Stimulated activated naive B cell treated with anti-CD40 and anti-IgM and Interleukin-4, amounts not matched to agents 10 μg/mL and 1 μg/mL and 100 μg/mL, for 72 hours (primary cell): ENCODE measurements at regions not wholly inside any gene's neighbourhood (a gene's known extent, or its start where the extent isn't known, plus 50 kb on each side); places are given as distances from the start of the nearest gene placed in this dataset.

Experiments used
- ATAC-seq, 2 donors: fragments of 150-1000 bp; cut with Tn5 transposase; replicated peaks; 2 replicates each; pipeline ENCODE4 v1.10.0; 2021; ENCODE audit warnings: moderate library complexity in 1 of 2
- DNase-seq: peaks from one replicate; pipeline ENCODE4 v3.0.0; 2021
- H3K27ac Mint-ChIP-seq: one replicate; pipeline ENCODE4 v1.8.0; 2022; ENCODE audit warnings: mild to moderate bottlenecking, mixed read lengths
- H3K27me3 Mint-ChIP-seq, 2 donors: one replicate each; pipeline ENCODE4 v1.8.0; 2022; ENCODE audit warnings: mixed read lengths in 2 of 2
- H3K36me3 Mint-ChIP-seq, 2 donors: one replicate each; pipeline ENCODE4 v1.8.0; 2022; ENCODE audit warnings: mixed read lengths in 2 of 2, mild to moderate bottlenecking in 1 of 2
- H3K4me1 Mint-ChIP-seq, 2 donors: one replicate each; pipeline ENCODE4 v1.8.0; 2022; ENCODE audit warnings: mixed read lengths in 2 of 2, mild to moderate bottlenecking in 1 of 2
- H3K4me3 Mint-ChIP-seq, 2 donors: one replicate each; pipeline ENCODE4 v1.8.0; 2022; ENCODE audit warnings: mild to moderate bottlenecking in 2 of 2, mixed read lengths in 2 of 2, moderate library complexity in 1 of 2
- H3K9me3 Mint-ChIP-seq, 2 donors: one replicate each; pipeline ENCODE4 v1.8.0; 2022; ENCODE audit warnings: mixed read lengths in 2 of 2, mild to moderate bottlenecking in 1 of 2

DNA sequence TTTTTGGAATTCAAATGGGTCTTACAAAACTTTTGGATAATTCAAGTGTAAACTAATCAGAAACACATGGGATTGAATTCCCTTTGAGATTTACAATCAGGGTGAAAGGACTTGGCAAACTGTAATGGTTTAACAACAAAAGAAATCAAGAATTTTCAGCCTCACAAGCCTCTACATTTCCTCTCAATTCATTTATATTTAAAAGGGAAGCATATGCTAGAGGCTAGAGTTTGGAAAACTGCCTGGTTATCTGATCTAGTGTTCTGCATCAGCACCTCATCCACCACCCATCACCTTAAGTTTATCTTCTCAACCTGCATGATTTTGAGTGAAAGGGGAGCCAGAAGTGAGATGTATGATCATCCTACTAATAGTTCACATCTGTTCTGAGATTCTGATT is 120.7 kb downstream of the TES start:
- no peak overlapping the region for H3K27ac Mint-ChIP-seq
- no peaks in the 10 kb centered on the region for H3K36me3 Mint-ChIP-seq
- DNase-seq (no peak), ATAC-seq (no peak)
- no peak overlapping the region for H3K4me3 Mint-ChIP-seq
- H3K27me3 Mint-ChIP-seq = no peaks in the 10 kb centered on the region
- H3K4me1 Mint-ChIP-seq = no peaks in the 10 kb centered on the region
- H3K9me3 Mint-ChIP-seq = no peaks in the 10 kb centered on the region

DNA sequence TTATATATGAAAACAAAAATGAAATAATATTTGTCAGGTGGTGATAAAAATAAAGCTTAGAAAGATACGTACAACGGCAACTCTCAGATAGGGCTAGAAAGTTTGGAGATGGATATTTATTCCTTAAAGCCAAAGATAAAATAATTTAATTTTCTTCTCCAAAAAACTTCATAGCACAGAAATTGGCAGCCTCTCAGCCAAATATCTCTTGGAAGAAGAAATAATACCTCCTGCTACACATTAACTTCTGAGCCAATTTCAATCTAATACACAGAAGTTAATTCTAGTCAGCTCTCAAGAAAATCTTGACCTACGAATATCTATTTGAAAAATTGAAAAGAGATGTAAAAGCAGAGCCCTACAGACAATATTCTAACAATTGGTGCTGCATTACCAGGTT is 122.4 kb downstream of the TES start:
- H3K4me3 Mint-ChIP-seq = no peak overlapping the region
- ATAC-seq = no peak
- no peaks in the 10 kb centered on the region for H3K9me3 Mint-ChIP-seq
- H3K4me1 Mint-ChIP-seq = no peaks in the 10 kb centered on the region
- DNase-seq = no peak
- no peaks in the 10 kb centered on the region for H3K27me3 Mint-ChIP-seq
- H3K36me3 Mint-ChIP-seq = no peaks in the 10 kb centered on the region
- no peak overlapping the region for H3K27ac Mint-ChIP-seq

DNA sequence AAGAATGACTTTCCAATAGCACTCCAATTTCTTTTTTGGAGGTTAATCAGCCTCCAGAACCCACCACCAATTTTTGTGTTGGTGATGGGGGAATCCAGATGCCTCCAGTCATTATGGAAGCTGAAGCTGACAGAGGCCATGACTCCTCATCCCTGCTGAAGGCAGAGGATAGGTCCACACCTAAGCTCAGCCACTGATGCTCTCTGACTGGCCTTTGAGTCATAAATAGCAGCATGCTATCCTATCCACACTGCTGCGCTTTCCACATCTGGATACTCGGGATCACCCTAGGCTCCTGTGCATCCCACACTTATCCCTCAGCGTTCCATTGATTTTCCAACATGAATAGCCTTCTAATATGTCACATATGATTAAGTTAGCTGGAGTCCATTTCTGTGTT is 124.2 kb downstream of the TES start:
- Mint-ChIP-seq H3K27ac (no peak overlapping the region), H3K9me3 (no peaks in the 10 kb centered on the region), H3K27me3 (no peaks in the 10 kb centered on the region), H3K4me3 (no peak overlapping the region), H3K36me3 (no peaks in the 10 kb centered on the region), H3K4me1 (no peaks in the 10 kb centered on the region)
- ATAC-seq (no peak), DNase-seq (no peak)

DNA sequence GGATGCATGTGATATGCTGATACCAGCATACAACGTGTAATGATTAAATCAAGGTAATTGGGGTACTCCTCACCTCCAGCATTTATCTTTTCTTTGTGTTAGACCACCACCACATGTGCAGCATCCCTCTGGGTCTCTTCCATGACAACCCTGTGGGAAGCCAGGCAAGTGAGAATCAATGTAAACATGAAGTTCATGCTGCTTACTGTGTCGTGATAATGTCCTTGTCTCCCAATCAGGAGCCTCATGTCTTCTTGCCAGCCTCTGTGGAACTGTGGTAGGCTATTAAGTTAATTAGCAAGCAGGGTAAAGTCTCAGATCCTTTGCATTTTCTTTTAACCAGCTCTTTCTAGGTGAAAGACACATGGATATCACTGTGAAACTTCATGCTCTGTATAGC is 126.7 kb downstream of the TES start:
- H3K27ac Mint-ChIP-seq = no peak overlapping the region
- H3K36me3 Mint-ChIP-seq = no peaks in the 10 kb centered on the region
- no peak for ATAC-seq
- DNase-seq = no peak
- no peaks in the 10 kb centered on the region for H3K9me3 Mint-ChIP-seq
- H3K4me1 Mint-ChIP-seq = peaks cover 0 to 4% of the 10 kb centered on the region in 2 donors
- H3K27me3 Mint-ChIP-seq = no peaks in the 10 kb centered on the region
- no peak overlapping the region for H3K4me3 Mint-ChIP-seq

DNA sequence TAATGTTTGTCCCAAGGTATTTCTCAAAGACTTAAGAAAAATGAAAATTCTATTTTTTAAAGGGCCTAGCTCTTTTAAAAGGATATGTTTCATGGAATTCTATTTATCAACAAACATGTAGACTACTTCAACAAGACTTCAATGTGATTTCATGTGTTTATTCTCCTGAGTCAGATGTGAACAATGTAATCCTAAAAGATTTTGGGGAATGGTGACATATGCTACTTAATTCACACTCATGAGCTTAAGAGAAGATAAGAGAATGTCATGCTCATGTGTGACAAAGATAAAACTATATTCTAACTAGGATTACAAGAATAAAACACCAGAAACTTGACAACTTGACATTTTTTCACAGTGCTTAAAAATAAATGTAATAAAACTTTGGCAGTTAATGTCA is 127.5 kb downstream of the TES start:
- no peaks in the 10 kb centered on the region for H3K9me3 Mint-ChIP-seq
- peaks cover 0 to 4% of the 10 kb centered on the region in 2 donors for H3K4me1 Mint-ChIP-seq
- DNase-seq (no peak), ATAC-seq (no peak)
- H3K4me3 Mint-ChIP-seq = no peak overlapping the region
- H3K27me3 Mint-ChIP-seq = no peaks in the 10 kb centered on the region
- H3K36me3 Mint-ChIP-seq = no peaks in the 10 kb centered on the region
- no peak overlapping the region for H3K27ac Mint-ChIP-seq

DNA sequence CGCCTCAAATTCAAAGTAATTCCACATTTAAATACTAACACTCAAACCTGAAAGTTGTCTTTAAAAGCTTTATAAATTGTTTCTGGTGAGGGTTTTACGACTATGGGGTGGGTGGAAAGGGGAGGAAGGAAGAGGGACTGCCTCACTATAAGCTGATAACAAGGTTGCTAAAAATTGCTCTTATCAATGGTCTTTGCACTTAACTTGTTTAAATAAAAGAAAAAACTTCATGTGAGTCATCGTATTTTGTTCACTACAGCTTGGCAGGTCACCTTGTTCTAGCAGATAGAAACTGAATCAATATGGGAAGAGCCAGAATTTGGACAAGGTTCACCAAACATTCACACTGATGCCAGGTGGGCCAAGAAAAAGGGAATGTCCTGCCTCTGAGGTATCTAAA is 129.2 kb downstream of the TES start:
- Mint-ChIP-seq H3K4me3 (no peak overlapping the region), H3K9me3 (no peaks in the 10 kb centered on the region), H3K27ac (no peak overlapping the region), H3K36me3 (no peaks in the 10 kb centered on the region), H3K4me1 (peaks cover 0 to 4% of the 10 kb centered on the region in 2 donors), H3K27me3 (no peaks in the 10 kb centered on the region)
- DNase-seq (no peak), ATAC-seq (no peak)

DNA sequence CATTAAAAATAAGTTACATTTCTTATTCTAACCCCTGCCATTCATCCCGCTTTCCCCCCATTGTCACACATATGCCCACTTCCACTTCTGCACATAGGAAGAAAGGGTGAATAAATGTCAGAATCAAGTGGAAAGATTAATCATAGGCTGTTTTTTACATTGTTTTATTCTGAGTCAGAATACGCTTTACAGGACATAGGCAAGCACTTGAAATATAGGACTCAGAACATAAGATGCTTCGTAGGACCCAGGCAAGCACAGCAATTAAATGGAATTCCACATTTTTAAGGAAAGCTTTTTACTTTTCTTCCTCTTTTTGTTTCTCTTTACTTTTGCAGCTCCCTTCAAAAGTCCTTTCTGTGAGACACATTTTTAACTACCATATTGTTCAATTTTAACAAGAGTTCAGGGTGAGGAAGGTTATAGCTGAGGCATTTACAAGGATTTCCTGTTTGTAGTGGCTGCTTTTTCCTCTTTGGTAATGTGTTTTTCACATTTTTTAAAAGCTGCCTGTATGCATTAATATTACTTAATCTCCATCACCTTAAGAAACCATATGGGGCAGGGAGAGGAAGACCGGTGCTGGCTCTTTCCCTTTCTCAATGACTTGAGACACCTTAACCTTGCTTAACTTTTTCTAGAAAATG is 130.0 kb downstream of the TES start:
- H3K4me3 Mint-ChIP-seq = no peak overlapping the region
- no peaks in the 10 kb centered on the region for H3K9me3 Mint-ChIP-seq
- DNase-seq (no peak), ATAC-seq (no peak)
- peaks cover 0 to 4% of the 10 kb centered on the region in 2 donors for H3K4me1 Mint-ChIP-seq
- H3K27me3 Mint-ChIP-seq = no peaks in the 10 kb centered on the region
- no peak overlapping the region for H3K27ac Mint-ChIP-seq
- no peaks in the 10 kb centered on the region for H3K36me3 Mint-ChIP-seq

DNA sequence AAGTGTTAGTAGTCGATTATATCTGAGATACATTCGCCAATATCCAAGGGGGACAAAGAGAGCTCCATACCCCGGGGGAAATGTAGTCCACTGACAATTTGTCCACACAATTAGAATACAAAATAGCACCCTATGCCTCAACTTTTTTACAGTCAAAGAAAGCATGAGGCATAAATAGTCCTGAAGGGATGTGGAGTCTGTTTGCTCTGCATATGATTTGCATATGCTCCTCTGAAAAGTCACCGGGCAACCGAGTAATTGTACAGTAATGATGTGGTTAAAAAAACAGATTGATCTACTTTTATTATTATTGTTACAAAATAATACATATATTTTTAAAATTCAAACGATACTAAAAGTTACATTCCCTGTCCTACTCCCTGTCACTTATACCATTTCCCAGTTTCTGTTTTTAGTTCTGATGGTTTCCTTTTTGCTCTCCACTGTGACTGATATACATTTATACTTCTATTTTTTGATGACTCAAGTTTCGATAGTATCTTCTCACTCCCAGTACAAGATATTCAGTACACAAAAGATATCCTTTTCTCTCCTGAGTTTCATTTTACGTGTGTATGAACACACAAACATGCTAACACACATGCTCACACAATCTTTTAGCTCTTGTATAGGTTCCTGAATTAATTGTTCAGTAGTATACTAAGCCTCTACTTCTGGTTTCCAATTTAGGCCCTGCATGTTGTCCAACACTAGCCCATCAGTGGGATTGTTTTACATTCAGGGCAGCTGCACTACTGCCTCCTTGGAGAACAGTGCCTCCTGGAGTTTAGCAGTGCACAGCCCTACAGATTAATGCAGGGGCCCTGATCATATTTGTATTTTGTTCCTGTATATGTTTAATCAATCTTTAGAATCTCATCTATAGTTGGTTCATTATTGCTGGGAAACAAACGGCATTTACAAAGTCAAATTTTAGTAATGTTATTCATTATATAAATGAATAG is 130.9 kb downstream of the TES start:
- no peak for ATAC-seq
- DNase-seq = no peak
- no peaks in the 10 kb centered on the region for H3K9me3 Mint-ChIP-seq
- peaks cover 0 to 4% of the 10 kb centered on the region in 2 donors for H3K4me1 Mint-ChIP-seq
- H3K27ac Mint-ChIP-seq = no peak overlapping the region
- H3K27me3 Mint-ChIP-seq = no peaks in the 10 kb centered on the region
- H3K36me3 Mint-ChIP-seq = no peaks in the 10 kb centered on the region
- H3K4me3 Mint-ChIP-seq = no peak overlapping the region

DNA sequence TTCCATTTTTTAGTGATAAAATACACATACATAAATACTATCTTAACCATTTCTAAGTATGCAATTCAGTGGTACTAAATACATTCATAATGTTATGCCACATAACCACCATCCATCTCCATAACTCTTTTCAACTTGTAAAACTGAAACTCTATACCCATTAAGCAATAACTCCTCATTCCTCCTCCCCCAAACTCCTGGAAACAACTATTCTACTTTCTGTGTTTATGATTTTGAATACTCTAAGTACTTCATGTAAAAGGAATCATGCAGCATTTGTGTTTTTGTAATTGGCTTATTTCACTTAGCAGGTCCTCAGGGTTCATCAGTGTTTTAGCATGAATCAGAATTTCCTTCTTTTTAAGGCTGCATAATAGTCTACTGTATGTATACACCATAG is 131.8 kb downstream of the TES start:
- Mint-ChIP-seq H3K36me3 (no peaks in the 10 kb centered on the region), H3K27me3 (no peaks in the 10 kb centered on the region), H3K27ac (no peak overlapping the region), H3K9me3 (no peaks in the 10 kb centered on the region), H3K4me3 (no peak overlapping the region), H3K4me1 (peaks cover 0 to 4% of the 10 kb centered on the region in 2 donors)
- DNase-seq (no peak), ATAC-seq (no peak)

DNA sequence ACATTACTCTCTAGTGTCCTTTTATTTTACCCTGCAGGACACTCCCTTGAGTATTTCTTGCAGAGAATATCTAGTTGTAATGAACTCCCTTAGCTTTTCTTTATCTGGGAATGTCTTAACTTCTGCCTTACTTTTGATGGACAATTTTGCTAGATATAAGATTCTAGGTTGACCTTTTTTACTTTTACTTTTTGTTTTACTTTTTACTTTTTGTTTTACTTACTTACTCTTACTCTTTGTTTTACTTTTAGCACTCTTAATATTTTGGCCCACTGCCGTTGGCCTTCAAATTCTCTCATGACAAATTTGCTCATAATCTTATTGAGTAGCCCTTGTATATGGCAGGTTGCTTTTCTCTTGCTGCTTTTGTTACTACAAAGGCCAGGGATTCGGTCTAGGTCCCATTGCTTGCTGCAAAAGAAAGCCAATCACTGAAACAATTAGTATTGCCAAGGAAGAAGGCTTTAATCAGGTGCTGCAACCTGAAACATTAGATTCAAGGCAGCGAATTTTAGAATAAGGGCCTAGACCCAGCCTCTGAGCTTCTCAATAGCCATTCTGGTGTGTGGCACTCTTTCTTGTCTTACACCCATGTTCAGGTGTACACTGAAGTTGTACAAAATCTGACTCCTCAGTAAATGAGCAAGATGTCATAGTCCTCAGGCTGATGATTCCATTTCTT is 137.0 kb downstream of the TES start:
- peaks cover 0 to 7% of the 10 kb centered on the region in 2 donors for H3K27me3 Mint-ChIP-seq
- no peaks in the 10 kb centered on the region for H3K9me3 Mint-ChIP-seq

DNA sequence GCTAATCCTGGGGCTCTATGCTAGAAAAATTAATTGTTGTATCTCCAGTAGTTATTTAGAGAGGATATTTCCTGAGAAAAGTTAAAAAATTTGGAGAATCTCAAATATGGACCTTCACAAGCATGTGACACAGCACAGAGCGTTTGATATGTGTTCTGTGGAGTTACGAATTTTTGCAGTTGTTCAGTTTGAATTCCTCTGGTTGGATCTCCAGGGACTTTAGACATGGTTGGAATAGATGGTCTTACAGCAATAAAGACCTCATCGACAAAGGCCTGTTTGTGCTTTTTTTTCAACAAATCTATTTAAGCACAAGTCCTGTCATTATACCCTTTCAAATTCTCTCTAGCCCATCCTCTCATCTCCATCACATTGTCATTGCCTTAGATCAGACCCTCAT is 138.0 kb downstream of the TES start:
- peaks cover 0 to 7% of the 10 kb centered on the region in 2 donors for H3K27me3 Mint-ChIP-seq
- no peak overlapping the region for H3K27ac Mint-ChIP-seq
- DNase-seq = no peak

More for the DNA sequence above, 137.0 kb downstream of the TES start:
- ATAC-seq (no peak), DNase-seq (no peak)
- H3K4me3 Mint-ChIP-seq = no peak overlapping the region
- H3K4me1 Mint-ChIP-seq = no peaks in the 10 kb centered on the region
- H3K27ac Mint-ChIP-seq = no peak overlapping the region
- H3K36me3 Mint-ChIP-seq = no peaks in the 10 kb centered on the region

DNA sequence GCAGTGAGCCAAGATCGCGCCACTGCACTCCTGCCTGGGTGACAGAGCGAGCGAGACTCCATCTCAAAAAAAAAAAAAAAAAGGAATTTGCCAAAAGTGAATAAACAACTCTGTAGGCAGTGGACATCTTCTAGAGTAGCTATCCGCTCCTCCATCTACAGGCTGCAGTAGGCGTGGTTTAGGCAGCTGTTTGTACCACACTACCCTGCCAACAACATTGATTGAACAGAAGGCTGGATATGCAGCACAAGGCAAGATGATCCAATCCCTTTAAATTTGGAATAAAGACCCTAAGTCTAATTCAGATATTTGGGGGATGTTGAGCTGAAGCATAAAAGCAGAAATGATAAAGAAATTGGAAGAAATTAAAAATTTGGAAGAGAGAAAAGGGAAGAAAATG is 141.6 kb downstream of the TES start:
- Mint-ChIP-seq H3K4me1 (peaks cover 3 to 5% of the 10 kb centered on the region in 2 donors), H3K36me3 (no peaks in the 10 kb centered on the region), H3K4me3 (no peak overlapping the region), H3K27ac (no peak overlapping the region), H3K27me3 (peaks cover 8 to 14% of the 10 kb centered on the region in 2 donors), H3K9me3 (no peaks in the 10 kb centered on the region)
- no peak for DNase-seq
- no peak for ATAC-seq

More for the DNA sequence above, 138.0 kb downstream of the TES start:
- Mint-ChIP-seq H3K36me3 (no peaks in the 10 kb centered on the region), H3K9me3 (no peaks in the 10 kb centered on the region), H3K4me3 (no peak overlapping the region), H3K4me1 (no peaks in the 10 kb centered on the region)
- no peak for ATAC-seq

DNA sequence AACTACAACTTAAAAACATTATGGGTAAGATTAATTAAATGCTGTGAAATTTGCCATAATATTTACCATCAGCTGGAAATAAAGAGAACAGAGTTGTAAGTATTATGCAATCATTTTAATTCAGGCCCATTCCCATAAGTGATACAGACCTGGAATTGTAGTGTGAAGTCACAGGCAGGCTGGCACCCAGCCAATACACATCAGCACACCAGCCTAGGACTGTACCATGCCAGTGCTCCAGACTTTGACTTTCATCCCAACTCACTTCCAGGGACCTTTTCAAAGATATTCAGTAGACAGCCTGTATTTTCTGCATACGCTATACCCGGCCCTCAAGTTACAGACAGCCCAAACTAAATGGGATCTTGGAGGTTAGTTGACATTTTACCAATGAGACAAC is 143.3 kb downstream of the TES start:
- no peak for ATAC-seq
- peaks cover 8 to 12% of the 10 kb centered on the region in 2 donors for H3K27me3 Mint-ChIP-seq
- H3K36me3 Mint-ChIP-seq = no peaks in the 10 kb centered on the region

DNA sequence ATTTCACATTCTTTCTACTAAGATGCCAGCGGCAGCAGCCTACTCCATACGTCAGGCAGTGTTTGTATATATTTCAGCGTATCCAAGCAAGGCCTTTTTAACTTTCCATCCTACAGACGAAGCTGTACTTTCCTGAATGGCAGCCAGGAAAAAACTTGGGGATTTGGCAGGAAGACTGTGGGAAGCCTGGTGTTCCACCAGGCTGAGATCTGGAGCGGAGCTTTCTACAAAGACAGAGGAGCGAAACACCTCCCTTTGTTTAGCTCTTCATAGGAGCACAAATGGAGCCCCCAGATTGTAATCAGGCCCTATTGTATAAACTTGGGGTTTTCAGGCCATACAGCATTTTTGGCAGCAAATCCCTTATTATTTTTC is 143.8 kb downstream of the TES start:
- peaks cover 7 to 8% of the 10 kb centered on the region in 2 donors for H3K27me3 Mint-ChIP-seq
- DNase-seq = no peak
- no peak for ATAC-seq

More for the DNA sequence above, 143.3 kb downstream of the TES start:
- H3K27ac Mint-ChIP-seq = no peak overlapping the region
- H3K9me3 Mint-ChIP-seq = no peaks in the 10 kb centered on the region
- H3K4me3 Mint-ChIP-seq = no peak overlapping the region
- H3K4me1 Mint-ChIP-seq = peaks cover 3 to 5% of the 10 kb centered on the region in 2 donors
- no peak for DNase-seq

More for the DNA sequence above, 143.8 kb downstream of the TES start:
- Mint-ChIP-seq H3K27ac (no peak overlapping the region), H3K9me3 (no peaks in the 10 kb centered on the region), H3K36me3 (no peaks in the 10 kb centered on the region), H3K4me3 (no peak overlapping the region), H3K4me1 (peaks cover 3 to 5% of the 10 kb centered on the region in 2 donors)
